NK-92 (cell line): ENCODE measurements at regions not wholly inside any gene's neighbourhood (a gene's known extent, or its start where the extent isn't known, plus 50 kb on each side); places are given as distances from the start of the nearest gene placed in this dataset.

Source experiments
- DNase-seq: peaks from one replicate; lab custom pipeline; 2025; ENCODE audit not compliant: unreplicated experiment; lab: John Stamatoyannopoulos, UW

DNA sequence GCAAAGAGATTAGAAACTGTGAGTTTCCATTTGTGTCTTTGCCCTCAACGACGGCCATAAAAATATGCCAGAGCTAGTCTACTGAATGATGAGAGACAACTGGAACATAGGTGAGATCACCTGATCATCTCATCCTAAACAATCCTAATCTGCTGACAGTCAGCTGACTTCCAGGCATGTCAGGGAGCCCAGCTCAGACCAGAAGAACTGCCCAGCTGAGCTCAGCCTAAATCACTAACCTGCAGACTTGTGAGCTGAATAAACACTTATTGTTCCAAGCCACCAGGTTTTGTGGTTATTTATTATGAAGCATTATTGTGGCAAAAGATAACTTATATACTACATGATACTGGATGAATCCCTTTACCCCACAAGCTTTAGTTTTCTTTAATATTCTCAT lies 118.9 kb upstream of the PLEKHG7 start:
- DNase-seq, result no peak

- DNase-seq, result no peak
Observed at GRCh38 chr12:92582893-92583292, 119.9 kb upstream of the PLEKHG7 start.

DNA sequence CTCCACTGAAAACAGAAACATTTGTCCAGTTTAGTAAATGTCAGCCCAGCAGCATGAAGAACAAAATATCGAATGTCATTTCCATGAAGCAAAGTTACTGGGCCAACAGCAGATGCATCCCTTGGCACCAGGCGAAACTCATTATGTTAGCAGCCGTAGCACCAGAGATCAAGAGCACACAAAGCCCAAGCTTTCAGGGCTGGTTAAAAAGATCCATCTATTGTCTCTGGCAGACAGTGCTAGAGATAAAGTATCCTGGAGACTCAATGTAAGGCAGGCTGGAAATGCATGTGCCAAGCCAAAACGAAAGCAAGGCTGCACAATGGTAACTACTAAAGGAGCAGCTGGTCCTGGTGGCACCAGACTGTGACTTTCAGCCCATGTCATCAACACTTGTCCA lies 120.3 kb upstream of the PLEKHG7 start:
- no peak for DNase-seq

- no peak for DNase-seq
Observed at GRCh38 chr12:92581604-92582003, 121.2 kb upstream of the PLEKHG7 start.

DNA sequence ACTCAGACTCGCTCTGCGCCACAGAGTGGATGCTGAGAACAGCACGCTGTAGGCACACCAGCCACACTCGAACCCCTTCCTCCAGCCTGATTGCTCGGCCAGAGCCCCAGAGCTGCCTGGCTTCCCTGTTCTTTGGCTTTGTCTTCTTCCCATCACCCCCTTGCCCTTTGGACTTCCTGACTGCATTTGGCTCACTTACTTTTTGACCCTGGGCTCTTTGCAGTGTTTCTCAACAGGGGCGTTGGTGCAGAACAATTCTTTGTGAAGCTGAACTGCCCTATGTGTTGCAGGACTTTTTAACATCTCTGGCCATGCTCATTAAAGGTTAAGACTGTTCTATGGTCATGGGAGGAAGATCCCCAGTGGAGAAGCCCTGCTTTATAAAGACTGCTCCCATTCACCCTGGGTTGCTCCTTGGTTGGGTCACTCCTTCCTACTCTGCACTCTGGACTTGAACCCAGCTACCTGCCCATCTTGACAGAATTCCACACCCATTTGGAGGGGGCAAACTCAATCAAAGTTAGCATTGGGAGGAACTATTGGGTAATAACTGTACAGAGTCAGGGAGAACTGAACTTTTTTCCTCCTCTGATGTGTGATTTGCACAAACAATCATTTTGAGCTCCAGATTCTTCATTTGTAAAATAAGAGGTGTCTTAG lies 127.7 kb upstream of the PLEKHG7 start:
- DNase-seq, result no peak

GRCh38 chr12:92574051-92574783 lies 128.6 kb upstream of the PLEKHG7 start:
- DNase-seq, result no peak

DNA sequence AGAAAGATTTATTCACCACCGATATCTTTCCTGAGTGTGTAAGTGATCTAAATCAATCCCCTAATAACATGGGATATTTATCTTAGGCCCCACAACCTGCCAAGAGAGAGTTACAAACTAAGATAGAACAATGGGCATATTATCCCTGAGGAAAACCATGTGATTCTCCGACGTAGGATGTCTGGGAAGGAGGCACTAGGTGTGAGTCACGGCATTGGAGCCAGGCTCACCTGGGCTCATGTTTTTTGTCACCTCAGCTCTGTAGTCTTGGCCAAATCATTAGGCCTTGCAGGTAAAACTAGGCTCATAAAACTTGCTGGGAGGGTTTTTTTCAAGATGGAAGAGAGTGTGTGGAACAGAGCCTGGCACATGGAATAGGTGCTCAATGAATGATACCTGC lies 129.7 kb upstream of the PLEKHG7 start:
- no peak for DNase-seq

GRCh38 chr12:92571844-92572543 lies 130.8 kb upstream of the PLEKHG7 start:
- no peak for DNase-seq

DNA sequence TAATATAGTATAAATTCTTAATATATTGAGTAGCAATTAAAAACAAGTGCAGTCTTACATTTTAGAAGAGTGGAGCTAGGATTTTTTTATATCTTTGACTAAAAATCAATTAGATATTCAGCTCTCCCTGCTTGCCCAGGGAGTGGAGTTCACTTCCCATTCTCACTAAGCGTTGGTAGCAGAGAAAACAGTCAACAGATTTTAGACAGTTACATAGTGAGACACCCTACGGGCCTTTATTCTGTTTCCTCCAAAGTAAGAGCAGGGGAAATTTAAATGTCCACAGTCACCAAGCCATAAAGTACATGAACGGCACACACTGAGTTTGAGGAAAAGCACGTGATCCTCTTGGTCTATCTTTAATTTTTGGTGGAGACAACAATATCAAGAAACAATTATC lies 131.6 kb upstream of the PLEKHG7 start:
- no peak for DNase-seq

GRCh38 chr12:92570056-92570753 lies 132.6 kb upstream of the PLEKHG7 start:
- DNase-seq, result no peak

GRCh38 chr12:92568691-92569090 lies 134.1 kb upstream of the PLEKHG7 start:
- DNase-seq, result no peak

DNA sequence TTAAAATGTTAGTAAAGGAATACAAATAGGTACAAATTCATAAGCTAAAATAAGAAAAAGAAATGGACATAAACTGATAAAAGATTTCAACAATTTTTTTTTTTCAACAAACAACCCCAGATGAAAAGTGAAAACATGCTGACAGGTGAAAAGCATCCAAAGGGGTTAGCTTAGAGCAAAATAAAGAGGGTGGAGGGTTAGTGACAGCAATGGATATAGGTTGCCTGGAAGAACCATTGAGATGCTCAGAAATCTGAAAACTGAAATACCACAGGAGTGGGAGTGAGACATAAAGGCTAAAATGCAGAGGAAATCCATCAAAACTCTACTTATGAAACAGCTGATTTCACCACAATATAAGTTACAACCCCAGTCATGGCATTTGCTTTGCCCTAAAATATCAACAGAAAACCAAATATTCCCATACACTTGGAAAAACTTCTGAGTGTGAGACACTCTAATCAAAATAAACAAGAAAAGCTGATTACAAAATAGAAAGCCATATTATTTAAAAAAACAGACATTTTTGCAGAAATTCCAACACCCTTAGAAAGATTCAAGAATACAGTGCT lies 136.3 kb upstream of the PLEKHG7 start:
- DNase-seq, result no peak

DNA sequence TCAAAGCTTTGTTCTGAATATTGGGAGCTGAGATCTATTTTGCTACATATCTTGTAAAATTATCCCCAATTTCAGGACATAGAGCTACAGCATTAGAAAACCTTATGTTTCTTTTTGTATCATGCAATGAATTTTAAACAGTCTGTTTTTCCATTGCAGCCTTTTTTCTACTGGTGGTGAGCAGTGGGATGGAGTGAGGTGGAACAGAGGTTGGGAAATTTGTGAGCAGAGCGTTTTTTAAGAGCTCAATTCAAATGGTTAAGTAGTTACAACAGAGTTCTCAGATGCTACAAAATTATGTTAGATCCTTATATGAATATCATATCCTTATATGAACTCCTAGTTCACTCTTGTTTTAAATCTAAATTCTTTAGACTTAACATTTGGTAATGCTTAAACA lies 139.0 kb upstream of the PLEKHG7 start:
- no peak for DNase-seq

DNA sequence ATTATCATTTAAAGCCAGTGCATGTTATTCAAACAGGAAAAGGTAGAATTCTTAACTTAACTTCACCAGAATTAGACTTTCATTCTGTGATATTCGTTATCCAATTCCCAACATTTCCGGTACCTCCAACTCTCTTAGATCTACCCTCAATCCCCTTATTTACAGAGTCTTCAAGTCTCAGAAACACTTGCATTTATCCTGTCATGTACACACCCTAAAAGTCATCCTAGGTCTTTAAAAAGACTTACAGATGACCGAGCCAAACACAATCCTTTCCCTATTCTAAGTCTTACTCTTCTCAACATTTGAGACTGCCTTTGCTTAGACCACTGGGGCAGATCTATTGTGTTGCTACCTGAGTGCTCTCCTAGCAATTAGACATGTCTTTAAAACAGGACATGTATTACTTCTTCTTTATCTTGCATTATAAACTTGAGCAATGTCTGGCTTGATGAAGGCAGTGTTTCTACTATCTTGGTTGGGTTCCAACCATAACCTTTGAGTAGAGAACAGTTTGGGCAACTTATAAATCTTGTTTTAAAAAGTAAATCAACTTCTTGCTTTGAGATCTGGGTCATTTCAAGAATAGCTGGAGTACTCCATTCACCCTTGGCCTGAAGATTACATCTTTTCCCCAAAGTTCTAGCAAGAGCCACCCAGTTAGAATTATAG lies 140.6 kb upstream of the PLEKHG7 start:
- no peak for DNase-seq

DNA sequence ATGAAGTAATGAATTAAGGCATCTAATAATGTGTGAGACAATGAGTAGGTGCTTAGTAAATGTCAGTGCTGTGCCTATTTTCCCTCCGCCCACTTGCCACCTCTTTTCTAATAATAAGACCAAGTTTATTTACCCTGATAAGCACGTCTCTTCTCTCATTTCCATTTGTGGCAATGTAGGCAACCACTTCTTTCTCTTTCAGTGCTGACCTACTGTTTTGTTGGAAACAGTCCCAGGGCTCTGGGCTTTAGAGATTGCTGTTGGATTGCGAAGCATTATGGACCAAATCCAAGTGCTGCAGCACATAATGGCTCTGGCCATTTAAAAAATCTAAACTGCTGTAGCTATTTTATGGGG lies 141.3 kb upstream of the PLEKHG7 start:
- DNase-seq, result no peak

DNA sequence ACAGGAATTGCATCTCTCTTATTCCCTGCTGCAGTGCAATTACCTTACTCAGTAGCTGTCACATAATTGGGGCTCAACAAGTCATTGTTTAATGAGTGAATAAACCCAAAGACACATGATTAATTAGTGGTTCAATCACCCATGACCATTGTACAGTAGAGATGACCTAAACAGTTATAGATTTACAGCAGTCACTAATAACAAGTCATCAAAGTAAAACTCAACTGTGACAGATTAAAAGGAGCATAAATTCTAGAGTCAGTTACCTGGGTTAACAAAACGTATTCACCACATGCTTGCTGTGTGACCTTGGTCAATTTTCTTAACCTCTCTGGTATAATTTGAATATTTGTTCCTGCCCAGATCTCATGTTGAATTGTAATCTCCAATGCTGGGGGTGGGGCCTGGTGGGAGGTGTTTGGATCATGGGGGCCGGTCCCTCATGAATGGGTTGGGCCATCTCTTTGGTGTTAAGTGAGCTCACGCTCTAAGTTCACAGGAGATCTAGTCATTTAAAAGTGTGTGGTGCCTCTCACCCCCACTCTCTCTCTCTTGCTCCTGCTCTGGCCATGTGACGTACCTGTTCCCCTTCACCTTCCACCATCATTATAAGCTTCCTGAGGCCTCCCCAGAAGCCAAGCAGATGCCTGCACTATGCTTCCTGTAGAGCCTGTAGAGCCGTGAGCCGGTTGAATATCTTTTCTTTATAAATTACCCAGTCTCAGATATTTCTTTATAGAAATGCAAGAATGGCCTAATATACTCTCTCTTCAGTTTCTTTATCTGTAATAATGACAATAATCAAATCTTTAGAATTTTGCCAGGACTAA lies 141.9 kb upstream of the PLEKHG7 start:
- no peak for DNase-seq

GRCh38 chr12:92558806-92559205 lies 144.0 kb upstream of the PLEKHG7 start:
- no peak for DNase-seq

GRCh38 chr12:92558215-92558773 lies 144.5 kb upstream of the PLEKHG7 start:
- no peak for DNase-seq

- no peak for DNase-seq
Observed at GRCh38 chr12:92557422-92557724, 145.4 kb upstream of the PLEKHG7 start.
